A673 (cell line): ENCODE measurements at regions not wholly inside any gene's neighbourhood (a gene's known extent, or its start where the extent isn't known, plus 50 kb on each side); places are given as distances from the start of the nearest gene placed in this dataset.

Source experiments
- BruUV-seq: library from RNA; stranded (reverse); fragments of 400-500 nt; replicated peaks from 2 replicates; lab custom pipeline; 2021; lab: Mats Ljungman, UMichigan
- CTCF ChIA-PET: fragments of 300-600 bp; sonication (Branson Sonifier 250); formaldehyde crosslinking; loops from one replicate; lab custom pipeline; 2022; ENCODE audit warnings: antibody characterized with exemption; lab: Charles Lee
- POLR2A ChIA-PET: fragments of 300-600 bp; sonication (Branson Sonifier 250); formaldehyde crosslinking; loops from one replicate; lab custom pipeline; 2022; ENCODE audit warnings: antibody characterized with exemption; ENCODE audit not compliant: low non-redundant PET; lab: Charles Lee
- DNase-seq: peaks from one replicate; pipeline ENCODE4 v3.0.0-alpha.2; 2015; ENCODE audit warnings: low spot score
- H3K27ac ChIP-seq: fragments of 200-600 bp; sonication (generic); 2 replicates; pipeline ENCODE4 v1.5.1; 2016; ENCODE audit warnings: mixed run types, low read depth, mild to moderate bottlenecking, mixed read lengths, antibody characterized with exemption, low read length; ENCODE audit not compliant: poor library complexity, severe bottlenecking
- H3K27me3 ChIP-seq: fragments of 200-600 bp; sonication (generic); replicated peaks from 2 replicates; pipeline ENCODE4 v1.6.1; 2017; ENCODE audit warnings: mixed run types, low read depth, mild to moderate bottlenecking, mixed read lengths, antibody characterized with exemption, low read length; ENCODE audit not compliant: insufficient read depth, poor library complexity
- H3K36me3 ChIP-seq: fragments of 200-600 bp; sonication (generic); 2 replicates; pipeline ENCODE4 v1.6.1; 2016; ENCODE audit warnings: mixed run types, mild to moderate bottlenecking, mixed read lengths, antibody characterized with exemption, low read length; ENCODE audit not compliant: insufficient read depth, poor library complexity, severe bottlenecking
- H3K4me1 ChIP-seq: fragments of 200-600 bp; sonication (generic); 2 replicates; pipeline ENCODE4 v1.6.1; 2017; ENCODE audit warnings: mixed run types, mild to moderate bottlenecking, mixed read lengths, antibody characterized with exemption, low read length; ENCODE audit not compliant: insufficient read depth, poor library complexity, severe bottlenecking
- H3K4me3 ChIP-seq: fragments of 200-600 bp; sonication (generic); 2 replicates; pipeline ENCODE4 v1.5.1; 2016; ENCODE audit warnings: low read depth, mixed run types, mild to moderate bottlenecking, mixed read lengths, low read length; ENCODE audit not compliant: poor library complexity, severe bottlenecking
- H3K9me3 ChIP-seq: fragments of 200-600 bp; sonication (generic); 2 replicates; pipeline ENCODE4 v1.6.1; 2016; ENCODE audit warnings: mixed run types, low read depth, mild to moderate bottlenecking, mixed read lengths, antibody characterized with exemption, low read length; ENCODE audit not compliant: poor library complexity, severe bottlenecking
- CTCF ChIP-seq: fragments of 300-800, 200-600 bp; sonication (generic); conservative IDR thresholded peaks from 2 replicates; pipeline ENCODE4 v1.5.1; 2017; ENCODE audit warnings: low read depth, mild to moderate bottlenecking, antibody characterized with exemption, low read length, moderate library complexity, mixed read lengths
- EZH2 ChIP-seq: fragments of 200-600 bp; sonication (generic); IDR thresholded peaks from 2 replicates; pipeline ENCODE4 v1.6.1; 2017; ENCODE audit warnings: borderline replicate concordance, low read depth, mild to moderate bottlenecking, mixed read lengths, antibody characterized with exemption, low read length; ENCODE audit not compliant: poor library complexity, severe bottlenecking
- intact Hi-C: fragments of 100-400 bp; cut with micrococcal nuclease; formaldehyde crosslinking; loops from one replicate; pipeline ENCODE4 v1.10.0; 2022; ENCODE audit not compliant: unreplicated experiment

GRCh38 chr2:204124140-204124750 lies 187.7 kb downstream of the ICOS start:
- H3K9me3 ChIP-seq: no peaks in the 10 kb centered on the region
- ChIA-PET POLR2A (no interaction called here), CTCF (no interaction called here)
- H3K36me3 ChIP-seq: no peaks in the 10 kb centered on the region
- no TSS peak for BruUV-seq
- H3K4me1 ChIP-seq: no peaks in the 10 kb centered on the region
- no peak for DNase-seq
- no peaks in the 10 kb centered on the region for H3K27me3 ChIP-seq
- intact Hi-C loops: no loop called here
- TF ChIP-seq EZH2 (no peak), CTCF (no peak)
- no peak overlapping the region for H3K27ac ChIP-seq
- no peak overlapping the region for H3K4me3 ChIP-seq

- DNase-seq: no peak
- intact Hi-C loops: no loop called here
- no TSS peak for BruUV-seq
- H3K9me3 ChIP-seq: no peaks in the 10 kb centered on the region
- H3K27me3 ChIP-seq: no peaks in the 10 kb centered on the region
- no peak overlapping the region for H3K4me3 ChIP-seq
- no peak for TF ChIP-seq EZH2
- TF ChIP-seq CTCF: no peak
- H3K27ac ChIP-seq: no peak overlapping the region
- CTCF ChIA-PET: interaction anchor here (0.6 kb wide), 1 partner anchor 81 kb away, joined by 3 read pairs; no protein-coding TSS in a partner anchor
- no peaks in the 10 kb centered on the region for H3K36me3 ChIP-seq
- POLR2A ChIA-PET: no interaction called here
- no peaks in the 10 kb centered on the region for H3K4me1 ChIP-seq
These were observed 190.1 kb downstream of the ICOS start for GRCh38 chr2:204126705-204127104.

GRCh38 chr2:204127238-204127637 lies 190.7 kb downstream of the ICOS start:
- no peaks in the 10 kb centered on the region for H3K9me3 ChIP-seq
- no peaks in the 10 kb centered on the region for H3K27me3 ChIP-seq
- CTCF ChIA-PET: no interaction called here
- H3K36me3 ChIP-seq: no peaks in the 10 kb centered on the region
- H3K4me3 ChIP-seq: no peak overlapping the region
- no peak overlapping the region for H3K27ac ChIP-seq
- BruUV-seq: no TSS peak
- intact Hi-C loops: no loop called here
- no peaks in the 10 kb centered on the region for H3K4me1 ChIP-seq
- no peak for TF ChIP-seq CTCF
- TF ChIP-seq EZH2: no peak
- no peak for DNase-seq
- POLR2A ChIA-PET: no interaction called here
